Heart left ventricle (tissue), 16 donors: ENCODE measurements at regions not wholly inside any gene's neighbourhood (a gene's known extent, or its start where the extent isn't known, plus 50 kb on each side); places are given as distances from the start of the nearest gene placed in this dataset.

Experiments used
- ATAC-seq, 4 donors: fragments of 200-7000 bp; cut with Tn5 transposase; one replicate each; pipeline ENCODE4 v1.9.1; 2020 to 2022; ENCODE audit warnings: moderate library complexity in 4 of 4, mild to moderate bottlenecking in 3 of 4, moderate number of reproducible peaks in 1 of 4
- DNase-seq, 5 donors: peaks; one replicate each; pipeline ENCODE4 v3.0.0-alpha.2; 2020
- H3K27ac ChIP-seq, 12 donors: fragments of 200-600 bp; sonication (generic) in 4 of 12; one replicate each; pipeline versions ENCODE4 v1.5.0 to v1.8.0; 2016 to 2022; ENCODE audit warnings: mild to moderate bottlenecking in 2 of 12
- H3K27me3 ChIP-seq, 9 donors: fragments of 200-600 bp; sonication (generic) in 2 of 9; one replicate each; pipeline versions ENCODE4 v1.5.1 to v1.8.0; 2016 to 2022; ENCODE audit warnings: mild to moderate bottlenecking in 3 of 9
- H3K36me3 ChIP-seq, 9 donors: fragments of 200-600 bp; sonication (generic) in 2 of 9; one replicate each; pipeline versions ENCODE4 v1.5.0 to v1.8.0; 2018 to 2022; ENCODE audit warnings: mild to moderate bottlenecking in 2 of 9
- H3K4me1 ChIP-seq, 12 donors: fragments of 200-600 bp; sonication (generic) in 4 of 12; one replicate each; pipeline versions ENCODE4 v1.5.0 to v1.8.0; 2016 to 2022; ENCODE audit warnings: mild to moderate bottlenecking in 3 of 12
- H3K4me3 ChIP-seq, 12 donors: fragments of 200-600 bp; sonication (generic) in 4 of 12; one replicate each; pipeline versions ENCODE4 v1.5.0 to v1.8.0; 2017 to 2022; ENCODE audit warnings: mild to moderate bottlenecking in 9 of 12, moderate library complexity in 4 of 12
- H3K9me3 ChIP-seq, 12 donors: fragments of 200-600 bp; sonication (generic) in 4 of 12; one replicate each; pipeline versions ENCODE4 v1.5.0 to v1.8.0; 2016 to 2022; ENCODE audit warnings: mild to moderate bottlenecking in 1 of 12
- CTCF ChIP-seq, 12 donors: fragments of 200-600 bp; sonication (generic) in 4 of 12; IDR thresholded peaks; one replicate each; pipeline versions ENCODE4 v1.5.0 to v1.8.0; 2018 to 2022; ENCODE audit warnings: antibody characterized with exemption in 12 of 12, mild to moderate bottlenecking in 5 of 12
- POLR2A ChIP-seq, 2 donors: fragments of 450-650 bp; IDR thresholded peaks; one replicate each; pipeline ENCODE4 v1.6.1; 2017; ENCODE audit warnings: antibody characterized with exemption in 2 of 2, mild to moderate bottlenecking in 2 of 2, moderate library complexity in 2 of 2
- WGBS, 4 donors: extraction: QIAGEN DNeasy Blood & Tissue Kit in 2 of 4; methylation state at CpG; one replicate each; pipeline versions ENCODE4 v1.1.5 to v1.1.7; 2013 to 2018; 5-methylcytosine and 5-hydroxymethylcytosine counted together
- intact Hi-C, 10 donors: fragments of 100-400 bp; cut with DNase I; formaldehyde crosslinking; loops; one replicate each; pipeline versions ENCODE4 v1.11.1 to v1.14.2; 2022
- donor health status: ischemic (EF 13 %, LVEDD 7.1; RV severe dilation, severe dysfunction).
- donor health status: healthy with polysubstance abuse.
- donor health status: DM: no; HTN: yes; CAD: no.
- donor health status: DM: no; HTN: no; CAD: no.
- donor health status: ischemic (EF 25% LVEDD 6.9; RV normal size, moderate dysfunction).
- donor health status: ischemic (EF 25% LVEDD 5.7; RV mildly dilated, moderate dysfunction).
- donor health status: healthy.
- donor health status: DM: yes; HTN: yes; CAD: no.
- donor health status: ischemic (EF 35%, LVEDD 5.7; RV mildly dilated, moderate dysfunction).
- donor health status: nonischemic (EF 11% LVEDD 7.7; RV severe dilation, severe dysfunction).
- donor health status: DM: yes; HTN: yes; CAD: no.
- donor health status: PGD.
- donor health status: ischemic (EF 29% LVEDD 5.4; RV normal size, mild dysfunction).
- donor health status: nonischemic (EF 23%, LVEDD 6.1; RV moderate dilation, normal function).

GRCh38 chr11:62044639-62045121 is 77.2 kb upstream of the FTH1 start:
- TF ChIP-seq CTCF (IDR thresholded peaks at IDR 0.05) (no peak), POLR2A (IDR thresholded peaks at IDR 0.05) (no peak)
- Histone ChIP-seq H3K27ac (no peak overlapping the region), H3K4me3 (no peak overlapping the region), H3K36me3 (no peaks in the 10 kb centered on the region), H3K4me1 (peaks cover 0 to 8% (median 0%) of the 10 kb centered on the region in 12 donors), H3K27me3 (no peaks in the 10 kb centered on the region), H3K9me3 (no peaks in the 10 kb centered on the region)
- no peak for DNase-seq
- intact Hi-C loops, result no loop called here
- ATAC-seq, result no peak
- 93 to 96% (median 94%) methylated on average over 8 of the region's 8 CpGs for WGBS, 4 donors

- H3K9me3 ChIP-seq, result peaks cover 0 to 12% (median 0%) of the 10 kb centered on the region in 12 donors
- peaks cover 0 to 7% (median 0%) of the 10 kb centered on the region in 12 donors for H3K4me1 ChIP-seq
- no peak overlapping the region for H3K27ac ChIP-seq
- intact Hi-C loops, result no loop called here
- H3K27me3 ChIP-seq, result no peaks in the 10 kb centered on the region
- ATAC-seq, result no peak
- no peak overlapping the region for H3K4me3 ChIP-seq
- DNase-seq, result no peak
- H3K36me3 ChIP-seq, result no peaks in the 10 kb centered on the region
- TF ChIP-seq CTCF (IDR thresholded peaks at IDR 0.05), result no peak
- no peak for TF ChIP-seq POLR2A (IDR thresholded peaks at IDR 0.05)
These were observed 67.9 kb upstream of the FTH1 start for GRCh38 chr11:62035293-62035692.

DNA sequence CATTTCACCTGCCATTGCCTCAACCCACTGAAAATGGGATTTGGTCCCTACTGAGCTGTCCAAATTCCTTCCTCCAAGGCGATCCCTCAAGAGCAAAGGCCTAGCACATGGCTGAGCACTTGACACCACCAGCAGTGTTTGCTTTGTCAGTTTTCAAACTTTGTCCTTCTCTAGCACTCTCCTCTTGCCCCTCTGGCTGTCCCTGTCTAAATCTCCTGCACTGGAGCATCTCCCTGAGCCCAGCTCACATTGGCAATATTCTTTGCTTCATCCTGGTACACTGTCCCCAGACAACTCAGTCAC is 66.6 kb upstream of the FTH1 start:
- Histone ChIP-seq H3K27me3 (no peaks in the 10 kb centered on the region), H3K4me1 (peaks cover 0 to 7% (median 0%) of the 10 kb centered on the region in 12 donors), H3K9me3 (peaks cover 0 to 12% (median 0%) of the 10 kb centered on the region in 12 donors), H3K36me3 (no peaks in the 10 kb centered on the region), H3K27ac (peak overlapping the region in 1 of 12 donors; percentile 51), H3K4me3 (no peak overlapping the region)
- no peak for ATAC-seq
- intact Hi-C loops, result no loop called here
- 80 to 88% (median 86%) methylated on average over 1 of the region's 1 CpG for WGBS, 4 donors
- TF ChIP-seq CTCF (IDR thresholded peaks at IDR 0.05) (no peak), POLR2A (IDR thresholded peaks at IDR 0.05) (no peak)
- DNase-seq, result no peak

- H3K9me3 ChIP-seq, result peaks cover 0 to 8% (median 0%) of the 10 kb centered on the region in 12 donors
- intact Hi-C loops, result no loop called here
- no peak for ATAC-seq
- H3K27me3 ChIP-seq, result no peaks in the 10 kb centered on the region
- 61 to 84% (median 72%) methylated on average over 12 of the region's 12 CpGs for WGBS, 4 donors
- no peak for DNase-seq
- TF ChIP-seq CTCF (IDR thresholded peaks at IDR 0.05) (no peak), POLR2A (IDR thresholded peaks at IDR 0.05) (no peak)
- H3K27ac ChIP-seq, result peak overlapping the region in 1 of 12 donors; percentile 51
- peaks cover 0 to 7% (median 0%) of the 10 kb centered on the region in 12 donors for H3K4me1 ChIP-seq
- no peak overlapping the region for H3K4me3 ChIP-seq
- no peaks in the 10 kb centered on the region for H3K36me3 ChIP-seq
These were observed 66.0 kb upstream of the FTH1 start for GRCh38 chr11:62033191-62034035.
